OCI-M2 (cell line): ENCODE measurements at regions not wholly inside any gene's neighbourhood (a gene's known extent, or its start where the extent isn't known, plus 50 kb on each side); places are given as distances from the start of the nearest gene placed in this dataset.
"Not testable (repeated sequence)": the region's sequence is repeated elsewhere in the genome, so short reads cannot be mapped to it uniquely, and the experiment has no call there.

ENCODE experiments used
- DNase-seq: peaks from one replicate; lab custom pipeline; 2025; ENCODE audit not compliant: unreplicated experiment; lab: John Stamatoyannopoulos, UW

DNA sequence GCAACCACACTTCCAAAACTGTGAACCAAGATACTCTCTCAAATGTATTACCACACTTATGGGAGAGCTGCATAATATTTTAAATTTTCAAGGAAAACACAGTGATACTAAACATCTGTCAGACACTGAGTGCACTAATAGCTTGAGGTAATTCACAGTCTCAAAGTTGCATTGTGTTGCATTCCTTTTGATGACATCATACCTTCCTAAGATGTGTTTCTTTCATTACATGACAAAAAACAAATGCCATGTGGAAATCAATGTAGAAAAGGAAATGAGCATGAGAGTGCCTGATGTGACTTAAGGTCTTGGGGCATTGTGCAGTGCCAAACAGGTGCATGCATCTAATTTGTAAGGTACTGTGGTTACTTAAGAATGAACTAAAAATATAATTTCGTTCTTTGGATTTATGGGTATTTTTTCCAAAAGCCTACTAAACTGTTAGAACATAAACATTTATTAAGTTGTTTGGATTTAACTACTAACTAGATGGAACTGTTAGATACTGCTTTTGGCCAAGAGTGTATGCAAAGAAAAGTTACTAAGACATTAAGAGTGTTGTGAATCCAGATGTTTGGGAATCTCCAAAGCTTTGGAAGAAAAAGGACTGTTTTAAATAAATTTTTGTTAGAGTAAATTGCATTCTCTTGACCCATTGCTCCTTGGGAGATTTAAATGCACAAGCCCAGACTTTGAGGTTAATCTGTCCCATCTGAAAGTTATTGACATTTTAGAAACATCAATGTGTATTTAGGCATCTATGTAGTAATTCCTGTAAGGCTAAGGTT is 496.2 kb upstream of the SEMA3D start:
- DNase-seq, result no peak

DNA sequence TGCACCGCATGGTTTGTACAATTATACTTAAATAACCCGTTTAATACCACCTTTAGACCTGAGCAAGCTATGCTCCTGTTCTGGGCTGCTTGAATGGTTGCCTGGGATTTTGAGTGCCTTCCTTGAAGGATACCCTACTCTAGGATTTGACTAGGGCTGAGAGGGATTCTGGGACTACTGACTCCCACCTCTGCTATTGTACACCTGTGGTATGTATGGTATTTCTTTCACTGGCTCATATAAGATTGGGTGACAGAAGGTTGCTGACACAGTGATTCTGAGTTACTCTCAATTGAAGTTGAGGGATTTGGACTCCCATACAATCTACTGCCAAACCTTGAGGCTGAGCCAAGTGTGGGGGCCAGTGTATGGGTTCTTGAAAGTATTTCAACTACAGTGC is 494.4 kb upstream of the SEMA3D start:
- no peak for DNase-seq

DNA sequence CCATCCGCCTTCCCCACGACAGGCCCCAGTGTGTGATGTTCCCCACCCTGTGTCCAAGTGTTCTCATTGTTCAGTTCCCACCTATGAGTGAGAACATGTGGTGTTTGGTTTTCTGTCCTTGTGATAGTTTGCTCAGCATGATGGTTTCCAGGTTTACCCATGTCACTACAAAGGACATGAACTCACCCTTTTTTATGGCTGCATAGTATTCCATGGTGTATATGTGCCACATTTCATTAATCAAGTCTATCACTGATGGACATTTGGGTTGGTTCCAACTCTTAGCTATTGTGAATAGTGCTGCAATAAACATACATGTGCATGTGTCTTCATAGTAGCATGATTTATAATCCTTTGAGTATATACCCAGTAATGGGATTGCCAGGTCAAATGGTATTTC is 488.2 kb upstream of the SEMA3D start:
- not testable (repeated sequence) for DNase-seq

DNA sequence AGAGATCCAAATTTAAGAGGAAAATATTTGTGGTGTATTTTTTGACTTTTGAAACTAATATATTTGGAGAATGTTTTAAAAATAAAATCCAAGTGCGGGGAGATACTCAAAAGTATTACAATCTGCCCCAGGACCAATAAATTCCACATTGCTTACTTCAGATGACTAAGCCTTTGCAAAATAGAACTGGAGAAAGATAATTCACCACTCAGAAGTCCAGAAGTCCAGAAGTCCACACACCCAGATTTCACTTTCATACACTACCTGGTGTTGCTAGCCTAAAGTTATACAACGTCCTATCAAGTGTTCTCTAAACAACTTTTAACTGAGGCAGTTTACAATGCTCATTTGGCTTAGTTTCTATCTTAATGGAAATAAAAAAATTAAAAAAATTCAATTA is 487.0 kb upstream of the SEMA3D start:
- DNase-seq, result no peak

DNA sequence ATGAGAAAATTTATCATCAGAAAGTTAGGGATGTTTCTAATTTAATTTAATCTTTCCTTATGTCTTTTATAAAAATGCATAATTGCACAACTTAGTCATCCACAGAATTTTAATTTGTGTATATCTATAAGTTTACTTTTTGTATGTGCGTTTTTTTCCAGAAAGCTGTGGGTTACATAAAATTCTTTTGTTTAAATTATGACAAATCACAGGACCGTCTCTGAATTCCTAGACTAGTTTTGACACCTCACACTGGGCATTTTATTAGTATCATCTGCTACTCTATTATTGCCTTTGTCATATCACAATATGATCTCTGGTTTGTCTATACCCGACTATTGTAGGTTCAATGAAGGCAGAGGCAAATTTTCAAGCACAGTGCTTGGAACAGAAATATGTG is 482.4 kb upstream of the SEMA3D start:
- no peak for DNase-seq

DNA sequence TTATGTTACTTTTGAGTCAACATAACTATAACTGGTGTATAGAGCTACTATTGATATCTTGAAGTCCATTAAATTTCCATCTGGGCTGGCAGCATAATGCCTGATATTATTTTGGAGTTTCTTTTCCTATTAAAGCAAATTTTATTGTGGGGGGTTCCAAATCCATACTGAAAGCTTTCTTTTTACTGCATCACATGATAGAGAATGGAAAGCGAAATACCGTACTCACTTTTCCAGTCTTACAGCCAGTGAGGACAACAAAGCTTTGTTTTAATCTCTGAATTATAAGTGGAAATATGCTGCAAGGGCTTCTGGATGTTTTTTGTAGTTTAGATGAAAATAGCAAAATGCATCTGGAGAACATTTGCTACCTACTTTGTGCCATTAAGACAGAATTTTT is 477.5 kb upstream of the SEMA3D start:
- no peak for DNase-seq

DNA sequence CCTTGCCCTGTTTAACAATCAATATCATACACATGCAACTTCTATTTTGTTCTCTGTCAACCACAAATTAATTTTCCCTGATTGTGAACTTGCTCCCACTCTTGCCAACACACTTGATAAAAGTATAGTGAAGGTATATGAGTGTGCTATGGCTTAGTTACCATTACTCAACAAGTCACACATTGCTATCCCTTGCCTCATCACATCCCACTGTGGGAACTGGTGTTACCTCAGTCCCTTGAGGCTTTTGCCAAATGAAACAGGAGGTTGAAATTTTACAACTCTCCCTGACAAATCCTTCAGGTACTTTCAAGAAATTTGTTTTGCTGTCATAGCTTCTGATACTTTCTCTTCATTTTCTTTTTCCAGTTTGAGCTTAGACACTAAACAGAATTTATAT is 472.5 kb upstream of the SEMA3D start:
- no peak for DNase-seq

DNA sequence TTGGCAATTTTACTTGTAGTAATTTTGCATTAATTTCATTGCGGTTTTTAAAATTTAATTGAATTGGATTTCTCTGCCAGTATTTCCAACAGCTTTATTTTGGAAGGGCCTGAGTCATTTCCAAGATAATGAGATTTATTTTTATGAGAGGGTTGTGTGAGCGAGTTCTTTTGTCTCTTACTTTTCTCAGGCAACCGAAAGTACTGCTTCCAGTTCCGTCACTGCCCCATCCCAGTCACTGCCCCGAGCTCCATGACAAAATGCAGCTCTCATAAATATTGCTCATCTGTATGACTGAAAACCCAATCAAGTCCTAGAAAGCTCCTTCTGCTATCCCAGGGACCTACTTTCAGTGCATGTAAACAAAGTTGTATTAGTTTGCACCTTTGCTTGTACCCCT is 468.4 kb upstream of the SEMA3D start:
- DNase-seq, result no peak

DNA sequence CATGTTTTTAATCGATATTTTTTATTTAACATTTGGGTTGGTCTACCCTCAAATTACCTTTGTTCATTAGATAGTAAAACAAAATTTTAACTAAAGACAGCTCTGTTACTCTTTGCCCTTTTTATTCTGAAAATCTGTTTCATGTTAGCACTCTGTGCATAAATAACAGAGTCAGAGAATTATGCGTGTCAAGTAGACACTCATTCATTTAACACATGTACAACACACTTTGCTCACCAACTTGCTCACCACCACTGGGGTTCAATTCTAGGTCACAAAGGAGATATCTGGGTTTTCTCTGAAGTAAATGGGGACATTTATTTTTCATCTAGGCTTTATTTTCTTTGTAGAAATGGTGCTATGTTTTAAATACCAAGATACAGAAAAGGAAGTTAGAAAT is 457.4 kb upstream of the SEMA3D start:
- no peak for DNase-seq

DNA sequence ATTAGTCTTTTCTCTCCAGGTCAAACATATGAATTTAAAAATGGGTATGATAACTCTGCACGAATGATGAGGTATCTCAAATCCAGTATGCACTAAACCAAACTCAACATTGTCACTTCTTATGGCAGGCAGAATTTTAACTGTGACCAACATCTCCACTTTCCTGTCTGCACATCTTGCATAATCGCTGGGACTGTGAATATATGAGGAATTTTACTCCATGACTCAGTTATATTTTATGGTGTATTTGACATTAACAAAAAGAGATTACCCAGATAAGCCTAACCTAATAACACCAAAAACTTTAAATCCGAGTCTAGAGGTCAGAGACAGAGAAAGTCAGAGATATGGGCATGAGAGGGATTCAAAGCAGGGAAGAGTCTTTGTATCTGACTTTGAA is 454.5 kb upstream of the SEMA3D start:
- DNase-seq, result no peak

DNA sequence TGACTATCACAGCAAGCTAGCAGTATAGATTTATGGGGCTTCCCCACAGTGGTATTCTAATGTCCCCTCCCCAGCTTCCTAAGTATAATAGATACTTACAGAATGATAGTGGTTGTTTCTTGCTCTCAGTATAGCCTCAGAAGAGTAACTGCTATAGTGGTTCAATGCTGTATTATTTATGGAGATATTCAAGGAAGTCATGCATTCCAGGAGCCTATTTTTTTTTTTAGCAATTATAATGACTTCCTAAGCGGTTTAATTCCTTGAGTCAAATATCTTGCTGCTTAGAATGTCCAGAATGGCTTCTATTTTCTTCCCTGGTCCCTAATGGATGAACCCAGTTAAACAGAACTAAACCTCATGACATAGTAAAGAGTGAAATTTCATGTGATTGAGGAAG is 451.5 kb upstream of the SEMA3D start:
- no peak for DNase-seq

DNA sequence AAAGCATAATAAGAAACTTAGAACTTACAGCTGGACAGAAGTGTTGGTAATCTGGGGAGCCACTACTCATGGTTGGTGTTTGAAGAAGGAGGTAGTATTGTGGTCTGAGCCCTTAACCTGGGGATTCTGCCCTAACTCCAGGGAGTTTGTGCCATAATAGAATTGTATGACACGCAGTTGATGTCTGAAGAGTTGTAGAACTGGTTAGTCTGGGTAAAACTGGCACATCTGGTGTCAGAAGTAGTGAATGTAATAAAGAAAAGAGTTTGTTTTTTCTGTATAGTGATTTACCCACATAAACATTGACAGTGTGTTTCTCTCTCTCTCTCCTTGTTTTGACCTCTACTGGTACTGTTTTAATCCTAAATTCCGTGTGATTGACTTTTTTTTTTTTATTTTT is 448.1 kb upstream of the SEMA3D start:
- no peak for DNase-seq

DNA sequence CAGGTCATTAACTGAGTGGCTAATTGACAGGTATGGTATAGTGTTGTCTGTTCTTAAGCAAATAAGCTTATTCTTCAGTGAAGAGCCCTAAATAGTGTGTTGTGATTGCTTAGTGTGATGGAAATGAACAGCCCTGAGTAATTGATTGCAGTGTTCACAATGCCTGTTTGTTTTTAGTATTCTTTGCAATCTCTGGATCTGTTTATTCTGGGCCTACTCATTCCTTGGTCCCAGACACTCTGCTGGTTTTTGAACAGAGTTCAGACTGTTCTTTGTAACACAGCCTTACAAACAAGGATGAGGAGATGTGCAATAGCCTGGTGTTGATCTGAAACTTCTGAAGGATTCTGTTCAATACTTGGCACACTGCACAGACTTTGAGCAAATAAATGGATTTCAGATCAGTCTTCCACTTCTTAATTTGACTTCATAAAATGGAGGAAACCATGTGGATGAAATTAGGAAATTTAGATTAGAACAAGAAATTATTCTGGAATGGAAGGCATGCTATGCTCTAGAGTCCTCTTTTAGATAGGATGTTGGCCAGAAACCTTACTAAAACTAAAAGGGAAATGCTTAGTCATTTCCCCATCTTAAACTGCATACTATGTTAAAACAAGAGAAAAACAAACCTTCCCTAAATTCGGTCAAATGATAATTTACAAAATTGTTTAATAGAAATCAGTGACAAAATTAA is 444.2 kb upstream of the SEMA3D start:
- no peak for DNase-seq

DNA sequence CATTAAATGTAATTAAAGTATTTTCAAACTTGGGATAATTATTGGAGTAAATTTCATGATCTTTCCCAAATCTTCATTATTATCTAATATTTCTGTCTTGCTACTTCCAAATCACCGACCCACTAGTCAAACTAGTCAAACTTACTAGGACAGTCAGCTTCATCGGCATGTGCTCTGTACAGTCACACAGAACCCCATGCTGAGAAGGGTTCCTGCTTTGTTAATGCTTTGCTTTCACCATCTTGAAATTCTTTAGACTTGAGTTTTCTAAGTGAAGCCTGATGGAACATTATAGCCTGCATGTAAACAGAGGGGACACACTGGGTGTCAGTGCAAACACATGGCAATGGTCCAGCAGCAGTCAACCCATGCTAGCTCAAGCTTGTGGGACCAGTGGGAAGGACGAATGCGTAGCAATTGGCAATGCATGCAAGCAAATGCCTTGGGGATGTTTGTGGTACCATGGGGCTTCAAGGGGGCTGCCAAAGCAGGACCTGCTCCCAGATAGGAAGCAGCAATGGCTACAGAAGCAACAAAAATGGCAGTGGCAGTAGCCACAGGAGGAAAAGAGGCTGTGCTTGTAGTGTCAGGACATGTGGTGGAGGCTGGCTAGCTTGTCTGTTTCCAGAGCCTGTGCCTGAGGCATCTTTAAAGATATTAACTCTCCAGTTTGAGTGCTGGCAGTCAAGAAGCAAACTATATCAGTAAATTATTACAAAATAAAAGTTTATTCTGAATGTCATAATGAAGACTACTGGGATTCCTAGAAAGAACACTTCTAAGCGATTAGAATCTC is 441.1 kb upstream of the SEMA3D start:
- DNase-seq, result no peak

DNA sequence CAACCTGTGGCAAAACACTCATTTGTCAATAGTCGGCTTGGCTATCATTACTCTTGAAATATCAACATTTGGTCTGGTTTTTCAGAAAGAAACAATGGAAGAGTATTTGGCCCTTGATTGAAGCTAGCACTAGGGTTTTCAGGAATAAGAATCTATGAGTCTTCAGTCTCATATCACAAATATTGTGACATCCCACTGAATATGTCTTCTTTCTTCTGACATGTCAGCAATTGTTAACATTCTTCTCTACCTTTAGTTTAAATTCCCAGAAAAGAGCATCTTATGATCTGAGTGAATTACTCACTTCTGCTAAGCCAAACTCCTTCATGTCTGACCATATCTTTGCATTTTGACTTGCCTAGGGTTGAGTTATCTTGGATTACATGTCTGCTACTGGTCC is 435.2 kb upstream of the SEMA3D start:
- DNase-seq, result no peak

DNA sequence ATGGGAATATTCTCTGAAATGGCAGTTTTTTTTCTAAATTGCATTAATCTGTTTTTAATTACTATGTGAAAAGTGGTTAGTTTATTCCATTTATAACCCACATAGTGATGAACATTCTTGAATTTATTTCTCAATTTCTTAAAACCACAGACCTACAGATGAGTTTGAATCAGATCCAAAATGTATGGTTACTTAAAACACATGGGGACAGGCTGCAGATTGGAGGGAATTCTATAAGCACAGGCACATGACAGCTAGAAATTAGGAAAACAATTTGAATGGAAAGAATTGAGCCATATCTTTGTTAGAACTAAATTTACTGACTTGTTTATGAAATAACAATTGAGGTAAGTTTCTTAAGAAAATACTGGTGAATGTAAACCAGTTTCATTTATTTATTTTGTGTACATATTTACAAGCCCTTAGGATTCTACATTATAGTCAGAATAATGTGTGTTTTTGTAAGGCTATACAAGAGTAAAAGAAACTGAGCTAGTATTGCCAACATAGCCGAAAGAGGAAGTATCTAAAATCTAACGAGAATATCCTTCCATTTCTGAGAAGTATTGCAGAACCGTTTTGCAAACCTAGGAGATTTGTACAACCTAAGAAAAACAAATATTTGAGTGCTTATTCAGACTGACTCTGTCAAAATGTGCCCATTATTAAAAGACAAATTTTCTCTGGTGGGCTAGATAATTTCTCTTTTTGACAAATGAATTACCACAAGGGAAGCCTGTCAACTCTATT is 434.3 kb upstream of the SEMA3D start:
- DNase-seq, result no peak

DNA sequence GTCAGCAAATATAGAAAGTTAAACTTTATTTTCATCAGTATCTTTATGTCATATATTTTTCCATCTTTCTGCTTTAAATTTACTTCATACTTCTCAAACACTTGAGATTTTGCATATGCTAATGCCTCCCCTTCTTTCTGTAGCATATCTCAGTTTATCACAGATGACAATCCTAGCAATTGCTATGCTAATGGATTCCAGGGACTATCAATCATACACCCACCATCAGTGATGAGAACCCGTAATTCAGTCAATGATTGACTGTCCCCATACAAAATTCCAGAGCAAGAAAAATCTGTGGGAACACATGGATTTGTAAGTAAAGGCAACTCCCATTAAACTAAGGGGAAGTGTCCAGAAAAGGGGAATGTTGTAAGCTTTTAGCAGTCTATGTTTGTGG is 432.4 kb upstream of the SEMA3D start:
- no peak for DNase-seq

DNA sequence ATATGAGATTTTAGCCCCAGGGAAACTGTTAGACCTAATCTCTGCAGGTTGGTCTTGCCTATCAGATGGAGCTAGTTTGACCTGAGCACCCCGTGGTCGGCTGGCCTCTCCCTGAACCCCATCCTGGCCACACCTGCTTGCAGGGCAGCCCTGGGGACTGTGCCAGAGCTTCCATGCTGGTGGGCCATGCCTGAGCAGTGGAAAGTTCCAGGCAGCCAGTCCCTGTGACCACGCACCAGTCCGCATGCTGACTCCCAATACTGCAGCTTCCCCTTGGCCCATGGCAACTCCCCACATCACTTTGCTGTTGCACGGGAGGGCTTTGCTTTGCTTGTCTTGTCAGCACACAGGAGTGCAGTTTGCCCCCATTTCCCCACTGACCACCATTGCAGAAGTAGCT is 427.8 kb upstream of the SEMA3D start:
- no peak for DNase-seq

DNA sequence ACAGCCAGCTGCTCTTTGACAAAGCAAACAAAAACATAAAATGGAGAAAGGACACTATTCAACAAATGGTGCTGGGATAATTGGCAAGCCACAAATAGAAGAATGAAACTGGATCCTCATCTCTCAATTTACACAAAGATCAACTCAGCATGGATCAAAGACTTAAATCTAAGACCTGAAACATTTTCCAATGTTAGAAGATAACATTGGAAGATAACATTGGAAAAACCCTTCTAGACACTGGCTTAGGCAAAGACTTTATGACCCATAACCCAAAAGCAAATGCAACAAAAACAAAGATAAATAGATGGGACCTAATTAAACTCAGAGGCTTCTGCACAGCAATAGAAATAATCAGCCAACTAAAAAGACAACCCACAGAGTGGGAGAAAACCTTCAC is 425.7 kb upstream of the SEMA3D start:
- DNase-seq, result no peak

DNA sequence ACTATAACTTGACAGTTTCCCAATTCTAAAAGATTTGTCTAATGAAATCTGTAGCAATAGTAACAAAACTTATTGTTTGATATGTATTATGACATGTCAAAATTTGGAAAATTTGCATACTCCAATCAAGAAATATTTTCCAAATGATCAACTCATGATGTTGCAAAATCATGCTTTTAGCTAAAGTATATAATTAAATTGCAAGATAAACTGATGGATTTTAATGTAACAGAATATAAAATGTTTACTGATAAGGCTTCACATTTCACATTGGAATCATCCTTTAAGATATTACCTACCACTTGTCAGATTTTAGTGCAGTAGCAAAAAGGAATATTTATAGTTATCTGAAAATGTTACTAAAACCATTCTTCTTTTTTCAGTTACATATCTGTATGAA is 421.9 kb upstream of the SEMA3D start:
- DNase-seq, result no peak

DNA sequence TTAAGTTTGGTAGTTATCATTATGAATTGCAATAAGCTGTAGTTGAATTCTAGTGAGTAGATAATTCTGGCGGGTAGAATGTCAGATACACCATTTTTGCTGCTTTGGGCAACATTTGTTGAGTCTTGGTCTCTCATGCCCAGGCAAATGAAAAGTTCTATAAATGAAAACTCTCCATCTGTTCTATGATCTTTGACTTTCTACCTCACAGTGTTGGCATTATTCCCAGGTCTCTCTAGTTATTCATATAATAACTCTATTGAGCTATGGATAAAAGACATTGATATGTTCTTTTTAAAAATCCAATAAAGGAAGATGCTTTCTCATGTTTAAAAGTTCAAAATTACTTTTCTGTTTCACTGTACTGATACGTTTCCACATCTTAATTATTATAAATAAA is 415.3 kb upstream of the SEMA3D start:
- DNase-seq, result no peak
